ENCODE measurements at regions not wholly inside any gene's neighbourhood (a gene's known extent, or its start where the extent isn't known, plus 50 kb on each side); places are given as distances from the start of the nearest gene placed in this dataset.

GRCh38 chr10:36700123-36700522 lies 425.3 kb upstream of the ANKRD30A start:
- TF ChIP-seq CTCF (IDR thresholded peaks at IDR 0.05) (no peak), POLR2A (IDR thresholded peaks at IDR 0.05) (no peak)
